NCI-H1694 treated with DMSO at 0.1 percent for 48 hours (cell line): ENCODE measurements at regions not wholly inside any gene's neighbourhood (a gene's known extent, or its start where the extent isn't known, plus 50 kb on each side); places are given as distances from the start of the nearest gene placed in this dataset.

Experiments
- DNase-seq: peaks from one replicate; lab custom pipeline; 2025; lab: John Stamatoyannopoulos, UW

DNA sequence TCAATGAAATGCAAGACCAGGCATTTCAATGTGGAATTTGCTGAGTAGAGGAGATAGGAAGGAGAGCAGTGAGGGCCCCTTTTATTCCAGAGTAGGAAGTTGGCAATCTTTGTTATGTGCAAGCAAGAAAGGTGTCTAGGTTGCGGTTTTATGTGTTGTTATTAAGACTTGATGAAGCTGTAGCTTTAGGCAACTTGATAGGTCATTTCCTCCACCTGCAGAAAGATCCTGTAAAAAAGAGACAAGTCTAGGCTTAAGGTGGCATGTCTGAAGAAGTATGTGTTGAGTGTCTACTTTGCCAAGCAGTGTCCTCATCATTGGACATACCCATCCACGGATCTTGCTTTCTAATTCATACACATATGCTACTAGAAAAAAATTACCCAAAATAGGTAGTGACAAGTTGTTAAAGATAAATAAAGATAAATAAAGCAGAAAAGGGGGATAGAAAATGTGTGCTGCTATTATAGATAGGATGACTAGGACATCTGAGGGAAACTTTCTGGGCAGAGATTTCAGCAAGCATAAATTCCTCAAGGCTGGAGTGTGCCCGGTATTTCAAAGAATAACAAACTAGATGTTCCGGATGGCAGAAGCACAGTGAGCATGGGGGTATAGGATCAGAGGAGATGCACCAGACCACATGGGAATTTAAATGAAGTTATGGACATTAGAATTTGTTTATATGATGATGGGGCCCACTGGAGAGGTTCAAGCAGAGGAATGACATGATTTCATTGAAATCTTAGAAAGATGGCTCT is 335.0 kb downstream of the TGFB2 start:
- no peak for DNase-seq

DNA sequence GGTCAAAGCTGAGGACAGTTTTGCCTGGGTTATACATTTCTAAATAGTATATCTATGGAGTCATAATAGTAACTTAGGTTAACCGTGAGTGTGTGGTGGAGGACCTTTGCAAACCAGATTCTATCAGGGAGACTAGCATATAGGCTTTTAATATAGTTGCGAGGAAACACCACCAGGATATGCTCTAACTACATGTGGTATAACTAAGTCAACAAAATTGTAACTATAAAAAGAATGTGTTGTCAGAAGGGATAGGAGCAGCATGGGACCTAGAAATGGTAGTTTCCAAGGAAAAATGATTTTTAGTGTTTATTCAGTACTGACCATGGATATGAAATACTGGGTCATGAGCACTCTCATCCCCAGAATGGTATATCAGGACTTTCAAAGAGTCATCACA is 338.1 kb downstream of the TGFB2 start:
- no peak for DNase-seq

DNA sequence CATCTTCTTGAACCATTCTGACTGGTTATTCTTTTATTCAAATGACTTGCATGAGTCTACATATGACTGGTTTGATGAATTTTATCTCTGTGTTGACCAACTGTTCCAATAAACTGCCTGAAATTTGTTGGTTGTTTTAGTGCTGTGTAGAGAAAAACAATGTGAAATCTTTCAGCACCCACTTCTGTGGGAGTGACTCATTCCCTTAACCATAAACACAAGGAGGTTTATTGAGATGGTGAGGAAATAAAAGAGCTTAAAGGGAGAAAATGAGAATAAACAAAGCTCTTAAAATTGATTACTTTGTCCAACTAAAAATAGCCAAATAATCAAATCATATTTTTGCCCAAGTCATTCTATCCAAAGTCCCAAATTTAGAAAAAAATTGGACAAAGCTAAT is 341.1 kb downstream of the TGFB2 start:
- no peak for DNase-seq

DNA sequence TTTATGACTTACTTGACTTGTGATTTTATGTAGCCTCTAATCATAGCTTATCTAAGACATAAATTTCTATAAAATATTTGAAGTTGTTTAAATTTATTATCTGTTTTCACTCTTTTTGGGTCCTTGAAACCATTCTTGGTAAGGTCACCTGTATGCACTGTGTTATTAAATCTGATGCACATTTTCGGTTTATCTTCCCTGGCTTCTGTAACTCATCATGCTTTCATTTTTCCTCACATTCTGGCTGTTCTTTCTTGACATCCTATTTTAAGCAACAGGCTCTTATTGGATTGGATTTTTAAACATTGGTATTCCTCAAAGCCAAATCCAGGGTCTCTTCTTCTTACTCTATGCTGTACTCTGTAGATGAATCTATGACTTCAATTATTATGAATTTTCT is 341.6 kb downstream of the TGFB2 start:
- no peak for DNase-seq

DNA sequence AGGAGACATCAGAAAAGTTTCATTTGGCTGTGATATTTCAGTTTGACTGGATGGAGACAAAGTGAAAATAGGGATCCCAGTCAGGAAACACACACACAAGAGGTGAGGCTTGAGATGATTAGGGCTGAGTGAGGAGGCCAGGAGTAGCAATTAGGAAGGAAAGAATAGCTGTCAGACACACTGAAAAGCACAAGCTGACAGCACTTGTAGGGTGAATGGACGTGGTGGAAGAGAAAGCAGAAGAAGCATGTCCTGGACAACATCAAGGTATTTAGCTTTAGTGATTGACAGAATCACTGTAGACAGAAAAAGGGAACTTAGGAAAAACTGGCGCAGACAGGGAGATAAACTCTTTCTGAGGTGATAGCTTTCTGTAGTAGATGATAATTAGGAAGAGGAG is 347.7 kb downstream of the TGFB2 start:
- DNase-seq, result no peak

DNA sequence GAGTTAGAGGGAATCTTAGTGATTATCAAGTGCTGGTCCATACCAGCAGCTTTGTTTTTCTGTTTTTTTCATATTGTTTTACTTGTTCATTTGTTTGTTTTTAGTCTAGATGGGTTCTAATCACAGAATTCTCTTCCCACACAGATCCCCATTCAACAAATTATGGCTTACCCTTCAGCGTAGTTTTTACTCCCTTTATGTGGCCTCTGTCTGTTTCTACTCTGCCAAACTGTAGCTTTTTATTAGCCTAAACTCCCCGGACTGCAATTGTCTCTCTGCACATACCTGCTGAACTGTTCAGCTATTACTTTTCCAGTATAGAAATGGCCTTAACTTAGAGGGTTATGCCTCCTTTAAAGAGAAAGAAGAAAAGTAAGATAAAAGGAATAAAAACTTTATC is 348.5 kb downstream of the TGFB2 start:
- DNase-seq, result no peak

DNA sequence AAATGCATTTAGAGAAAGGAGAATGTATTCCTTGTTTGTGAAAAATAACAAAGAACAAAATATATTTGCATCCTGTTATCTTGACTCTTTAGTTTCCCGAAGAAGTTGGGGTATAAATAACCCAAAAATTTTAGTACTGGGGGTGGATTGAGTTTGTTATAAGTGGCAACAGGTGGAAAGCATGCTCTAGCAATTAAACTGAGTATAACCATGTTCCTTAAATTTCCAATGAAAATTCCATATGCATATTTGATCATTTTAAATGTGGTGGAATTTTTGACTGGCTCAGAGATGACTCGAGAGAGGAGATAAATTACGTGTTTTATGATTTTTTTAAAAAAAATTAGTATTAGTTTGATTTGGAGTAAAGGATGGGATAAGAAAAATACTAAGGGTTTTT is 348.9 kb downstream of the TGFB2 start:
- no peak for DNase-seq

DNA sequence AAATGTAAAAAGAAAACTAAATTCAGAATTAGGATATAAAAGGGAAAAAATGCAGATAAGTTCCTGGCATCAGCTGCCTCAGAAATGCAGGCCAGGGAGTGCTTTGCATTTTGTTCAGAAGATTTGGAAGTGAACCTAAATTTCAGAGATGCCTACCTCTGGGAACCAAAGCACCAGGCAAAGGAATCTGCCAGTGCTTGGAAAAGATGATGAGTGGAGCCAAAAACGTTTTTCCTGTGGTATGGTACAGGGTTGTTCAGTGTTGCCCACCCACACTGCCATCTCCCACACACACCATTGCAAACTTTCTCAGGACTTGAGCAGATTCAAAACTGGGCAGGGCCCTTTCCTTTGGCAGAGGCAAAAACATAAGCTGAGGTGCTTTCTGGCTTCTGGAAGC is 349.5 kb downstream of the TGFB2 start:
- no peak for DNase-seq

DNA sequence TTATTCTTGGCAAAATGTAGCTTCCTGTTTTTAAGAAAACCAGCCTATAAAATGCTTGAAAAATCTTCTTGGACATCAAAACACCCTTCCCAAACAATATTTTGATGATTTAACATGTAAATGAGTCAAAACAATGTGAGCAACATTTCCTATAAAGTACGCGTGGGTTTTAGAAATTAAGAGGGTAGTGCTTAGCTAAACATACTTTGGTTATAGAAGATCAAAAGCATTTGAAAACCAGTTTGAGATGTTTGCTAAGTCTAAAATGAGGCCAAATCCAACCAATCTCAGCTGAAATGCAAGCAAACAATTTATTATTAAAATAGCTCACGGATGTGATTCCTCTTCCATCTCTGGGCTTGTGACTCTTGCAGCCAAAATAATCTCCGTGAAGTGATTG is 350.4 kb downstream of the TGFB2 start:
- DNase-seq, result no peak

DNA sequence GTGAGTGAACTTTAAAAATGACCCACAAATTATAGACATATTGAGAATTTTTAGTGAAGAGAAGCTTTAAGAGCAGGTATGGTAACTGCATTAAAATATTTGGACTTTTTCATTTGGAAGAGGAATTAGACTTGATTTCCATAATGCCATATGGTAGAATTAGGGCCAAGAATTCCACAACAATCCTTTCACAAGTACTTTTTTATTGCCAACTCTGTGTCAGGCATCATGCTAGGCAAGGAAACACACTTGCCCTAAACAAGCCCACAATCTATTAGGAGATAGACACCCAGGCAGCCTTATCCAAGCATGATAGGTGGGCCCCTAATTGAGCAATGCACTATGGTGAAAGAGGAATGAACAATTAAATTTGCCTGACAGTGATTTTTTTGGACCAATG is 353.0 kb downstream of the TGFB2 start:
- DNase-seq, result no peak

DNA sequence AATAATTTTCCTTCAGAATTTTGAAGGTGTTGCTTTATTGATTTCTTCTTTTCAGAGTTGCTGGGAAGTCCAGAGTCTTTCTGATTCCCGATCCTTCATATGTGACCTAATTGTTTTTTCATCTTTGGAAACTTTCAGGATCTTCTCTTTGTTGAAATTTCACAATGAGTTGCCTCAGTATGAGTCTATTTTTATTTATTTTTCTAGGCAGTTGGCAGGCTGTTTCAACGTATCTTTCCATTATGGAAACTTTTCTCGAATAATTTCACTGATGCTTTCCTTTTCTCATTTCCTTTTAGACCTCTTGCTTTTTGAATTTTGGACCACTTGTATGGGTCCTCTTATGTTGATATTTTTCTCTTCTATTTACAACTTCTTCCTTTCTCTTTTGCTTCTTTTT is 354.3 kb downstream of the TGFB2 start:
- DNase-seq, result no peak

DNA sequence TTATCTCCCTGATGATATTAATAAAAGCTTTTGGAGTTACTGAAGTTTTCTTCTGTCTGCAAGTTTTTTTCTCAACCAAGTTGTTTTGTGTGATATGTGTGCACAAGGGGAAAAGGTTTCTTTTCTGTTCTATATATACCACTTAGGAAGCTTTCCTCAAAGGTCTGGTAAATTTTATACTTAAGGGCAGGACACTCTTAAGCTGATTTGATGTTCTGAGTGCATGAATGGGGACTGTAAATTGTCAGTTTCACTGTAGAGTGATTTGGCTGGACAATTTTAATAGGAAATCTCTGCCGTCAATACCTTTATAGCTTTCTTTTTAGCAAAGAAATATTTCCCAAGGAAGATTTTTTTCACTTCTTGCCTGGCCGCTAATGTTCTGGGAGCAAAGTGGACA is 354.7 kb downstream of the TGFB2 start:
- no peak for DNase-seq

DNA sequence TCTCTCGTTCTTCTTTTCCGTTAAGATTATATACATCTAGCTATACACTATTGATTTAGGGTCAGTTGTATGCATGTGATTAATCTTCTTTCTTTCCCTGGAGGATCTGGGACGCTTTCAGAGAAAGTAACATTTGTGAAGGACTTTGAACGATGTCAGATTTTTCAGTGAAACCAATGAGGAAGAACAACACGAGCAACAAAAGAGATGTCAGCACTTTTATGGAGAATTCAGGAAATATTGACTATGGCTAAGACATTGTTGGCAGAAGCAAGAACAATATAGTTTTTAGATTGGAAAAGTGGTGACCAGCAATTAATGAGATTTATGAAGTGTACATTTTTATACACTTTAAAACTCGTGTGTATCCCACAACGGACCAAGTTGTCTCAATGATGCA is 355.5 kb downstream of the TGFB2 start:
- DNase-seq, result no peak

DNA sequence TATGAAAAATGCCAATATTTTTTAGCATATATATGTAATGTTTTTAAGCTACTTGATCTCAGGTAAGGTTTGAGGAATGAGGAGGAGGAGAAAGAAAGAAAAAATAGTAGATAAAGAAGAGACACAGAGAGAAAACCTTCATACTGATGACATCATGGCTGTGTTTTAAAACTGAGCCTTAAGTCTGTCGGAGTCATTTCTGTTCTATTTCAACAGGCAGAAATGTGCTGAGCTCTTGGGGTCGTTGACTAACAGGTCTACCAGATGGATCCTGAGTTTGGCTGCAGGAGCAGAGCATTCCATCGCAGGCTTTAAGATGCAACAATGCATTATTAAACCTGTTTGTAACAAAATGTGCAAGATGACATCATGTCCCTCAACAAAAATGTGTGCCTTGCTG is 356.0 kb downstream of the TGFB2 start:
- DNase-seq, result no peak

DNA sequence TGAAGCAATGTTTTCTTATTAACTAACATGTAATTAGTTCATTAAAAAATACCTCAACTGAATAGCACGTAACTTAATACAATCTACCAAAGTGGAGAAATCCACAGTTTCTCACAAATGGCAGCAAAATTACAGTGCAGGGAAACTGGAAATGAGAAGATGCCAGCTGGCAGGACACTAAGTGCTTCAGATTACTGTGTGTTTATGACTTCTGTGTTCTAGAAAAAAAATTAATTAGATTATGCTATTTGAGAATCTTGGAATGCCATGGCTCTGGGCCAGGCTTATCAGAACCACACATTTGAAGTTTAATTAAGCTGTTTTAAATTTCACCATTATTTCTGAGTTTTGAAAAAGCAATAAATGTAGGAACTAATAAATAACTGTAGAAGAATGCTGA is 357.6 kb downstream of the TGFB2 start:
- no peak for DNase-seq

DNA sequence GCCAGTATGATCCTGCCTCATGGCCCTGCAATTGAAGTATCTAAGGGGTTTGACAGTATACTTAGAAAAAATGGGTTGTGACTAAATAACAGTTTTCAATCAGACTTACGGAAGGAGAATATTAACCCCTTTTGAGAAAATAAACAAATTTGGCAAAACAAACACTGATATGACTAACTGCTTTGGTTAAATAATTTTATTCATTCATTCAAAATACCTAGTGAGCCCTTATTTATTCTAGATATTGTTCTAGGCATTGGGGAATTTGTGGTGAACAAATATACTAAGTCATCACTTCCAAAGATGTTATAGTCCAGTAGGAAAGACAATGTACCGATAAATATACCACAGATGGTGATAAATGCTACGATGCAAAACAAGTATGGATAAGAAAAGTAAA is 358.7 kb downstream of the TGFB2 start:
- DNase-seq, result no peak

DNA sequence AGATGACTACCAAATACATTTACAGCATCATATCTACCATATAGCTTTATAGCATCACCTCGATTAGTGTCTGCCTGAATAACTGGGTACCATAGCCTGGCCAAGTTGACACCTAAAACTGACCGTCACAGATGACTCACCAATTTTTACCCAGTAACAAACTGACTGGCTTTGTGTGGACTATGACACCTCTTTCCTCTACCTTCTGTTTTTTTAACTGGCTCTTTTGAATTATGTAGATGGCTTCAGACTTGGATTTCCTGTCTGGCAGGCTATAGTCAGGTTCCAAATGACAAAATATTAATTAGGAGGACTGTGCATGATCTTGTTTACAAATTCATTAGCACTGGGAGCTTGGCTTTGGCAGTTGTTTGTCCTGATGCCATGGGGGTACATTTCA is 360.3 kb downstream of the TGFB2 start:
- DNase-seq, result no peak

DNA sequence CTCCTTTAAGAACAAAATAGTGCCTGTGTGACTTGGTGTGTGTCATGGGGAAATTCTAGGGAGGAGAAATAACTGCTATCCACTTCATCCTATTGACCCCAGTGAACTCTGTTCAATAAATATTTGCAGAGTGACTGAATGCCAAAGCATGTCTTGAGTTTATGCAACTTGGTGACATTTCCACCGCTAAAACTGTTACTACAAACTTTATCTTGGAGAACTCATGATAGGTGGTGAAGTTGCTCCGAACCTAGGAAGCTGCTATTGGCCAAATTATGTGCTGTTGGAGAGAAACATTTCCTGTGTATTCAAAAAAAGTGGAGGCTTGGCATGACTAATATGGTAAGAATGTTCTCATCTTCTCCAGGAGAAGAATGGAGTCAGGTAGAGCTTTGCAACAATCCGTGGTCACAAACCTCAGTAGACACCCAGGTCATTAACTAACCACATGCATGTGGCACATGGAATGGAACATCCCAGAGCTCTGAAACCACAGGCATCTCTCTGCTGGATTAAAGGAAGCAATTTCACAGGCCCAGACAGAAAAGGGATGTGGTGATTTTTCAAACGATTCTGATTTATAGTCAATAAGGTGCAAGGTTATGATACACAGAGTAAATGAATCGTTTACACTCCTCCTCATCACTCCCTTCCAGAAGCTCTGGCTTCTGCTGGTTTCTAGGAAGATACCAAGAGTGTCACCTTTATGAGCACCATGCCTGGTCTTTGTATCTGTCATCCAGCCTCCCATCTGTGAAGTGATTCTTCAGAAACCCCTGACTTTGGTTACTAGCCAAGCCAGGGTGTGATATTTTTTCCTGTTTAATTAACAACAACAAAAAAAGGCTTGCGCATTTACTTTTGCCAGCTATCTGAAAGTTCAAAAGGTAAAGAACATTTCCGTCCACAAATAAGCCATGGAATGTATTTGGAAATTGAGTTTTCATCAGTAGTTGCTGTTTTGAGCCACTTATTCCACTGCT is 361.1 kb downstream of the TGFB2 start:
- no peak for DNase-seq

DNA sequence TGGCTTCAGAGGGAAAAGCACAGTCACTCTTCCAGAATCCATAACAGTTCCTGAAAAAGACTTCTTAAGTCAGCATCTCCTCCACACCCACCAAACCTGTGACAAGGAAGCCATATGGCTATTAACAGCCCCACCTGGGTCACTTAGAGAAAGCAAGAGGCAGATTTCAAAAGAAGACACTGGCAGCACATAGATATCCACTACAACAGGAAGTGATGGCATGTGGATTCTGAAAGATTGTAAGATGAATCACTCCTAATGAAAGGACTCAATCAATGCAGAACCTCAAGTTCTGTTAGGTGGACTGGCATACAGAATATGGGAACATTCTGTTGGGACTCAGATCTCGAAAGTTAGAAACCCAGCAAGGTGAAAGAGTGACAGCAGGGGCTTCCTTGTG is 365.9 kb downstream of the TGFB2 start:
- no peak for DNase-seq

DNA sequence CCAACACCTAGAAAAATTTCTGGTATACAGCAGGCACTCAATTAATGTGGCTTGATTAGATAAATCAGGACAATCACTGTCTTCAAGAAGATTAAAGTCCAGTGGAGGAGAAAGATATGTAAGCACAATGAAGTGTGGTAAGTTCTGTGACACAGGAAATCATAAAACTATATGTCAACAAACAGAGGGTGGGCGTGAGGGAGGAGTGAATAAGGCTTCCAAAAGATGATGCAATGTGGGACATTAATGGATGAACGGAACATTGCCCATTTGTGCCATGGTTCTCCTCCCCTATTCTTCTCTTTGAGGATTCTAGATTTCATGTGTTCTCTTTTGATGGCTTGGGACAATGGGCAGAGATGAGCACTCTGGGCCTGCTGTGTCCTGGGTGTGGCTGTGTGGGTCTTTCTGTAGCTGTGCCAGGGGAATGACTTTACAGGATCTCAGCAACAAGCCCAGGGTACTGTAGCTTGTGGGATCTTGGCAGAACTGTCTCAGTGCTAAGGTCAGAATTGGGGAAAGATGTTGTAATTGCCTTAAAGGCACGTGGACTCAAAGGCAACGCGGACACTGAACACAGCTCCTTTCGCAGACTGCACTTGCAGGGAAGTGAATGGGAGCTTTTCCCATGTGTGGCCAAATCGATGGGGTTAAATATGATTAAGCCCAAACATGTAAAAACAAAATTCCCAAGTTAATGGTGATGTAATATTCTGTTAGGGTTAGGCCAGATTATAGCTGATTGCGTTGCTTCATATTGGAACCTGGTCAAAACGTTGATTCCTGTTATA is 366.9 kb downstream of the TGFB2 start:
- DNase-seq, result no peak

DNA sequence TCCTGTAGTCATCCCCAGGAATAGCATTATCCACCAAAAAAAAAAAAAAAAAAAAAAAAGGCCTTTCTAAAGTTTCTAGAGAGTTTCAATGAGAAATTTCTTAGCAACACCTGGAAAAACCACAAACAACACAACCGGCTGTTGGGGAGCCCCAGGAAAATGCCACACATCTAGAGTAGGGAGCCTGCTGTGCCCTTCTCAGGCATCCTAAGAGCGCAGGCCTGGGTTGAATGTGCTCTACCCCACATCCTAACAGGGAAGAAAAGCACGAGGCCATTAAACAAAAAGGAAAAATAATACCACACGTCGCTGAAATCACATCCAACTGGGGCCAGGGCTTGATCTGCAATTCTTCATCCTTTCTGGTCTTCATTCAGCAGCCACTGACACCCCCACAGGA is 367.5 kb downstream of the TGFB2 start:
- DNase-seq, result no peak

DNA sequence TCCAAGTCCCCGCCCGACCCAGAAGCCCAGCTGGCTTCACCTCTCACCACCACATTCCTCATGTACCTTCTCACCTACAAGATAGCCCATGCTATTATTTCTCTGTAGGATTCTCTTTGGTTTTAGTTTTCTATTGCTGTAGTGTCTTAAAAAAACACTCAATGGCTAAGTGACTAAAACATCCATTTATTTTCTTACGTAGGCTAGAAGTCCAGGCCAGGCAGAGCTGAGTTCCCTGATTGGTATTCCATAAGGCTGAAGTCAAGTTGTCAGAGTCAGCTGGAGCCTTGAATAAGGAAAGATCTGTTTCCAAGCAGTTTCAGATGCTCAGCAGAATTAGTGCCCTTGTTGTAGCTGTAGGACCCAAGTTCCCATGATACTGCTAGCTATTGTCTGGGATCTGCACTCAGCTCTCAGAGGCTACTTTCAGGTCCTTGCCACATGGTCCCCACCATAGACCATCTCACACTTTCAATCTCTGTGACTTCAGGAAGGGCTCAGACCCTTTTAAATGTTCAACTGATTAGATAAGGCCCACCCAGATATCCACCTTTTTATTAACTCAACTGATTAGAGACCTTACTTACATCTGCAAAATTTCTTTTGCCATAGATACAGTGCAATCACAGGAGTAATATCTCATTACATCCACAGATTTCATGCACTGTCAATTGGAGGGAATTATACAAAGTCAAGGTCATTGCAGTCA is 371.0 kb downstream of the TGFB2 start:
- no peak for DNase-seq
